NCI-H2196 treated with DMSO at 0.1 percent for 48 hours (cell line): ENCODE measurements at regions not wholly inside any gene's neighbourhood (a gene's known extent, or its start where the extent isn't known, plus 50 kb on each side); places are given as distances from the start of the nearest gene placed in this dataset.

Experiments
- DNase-seq: peaks from one replicate; lab custom pipeline; 2025; ENCODE audit not compliant: unreplicated experiment; lab: John Stamatoyannopoulos, UW

DNA sequence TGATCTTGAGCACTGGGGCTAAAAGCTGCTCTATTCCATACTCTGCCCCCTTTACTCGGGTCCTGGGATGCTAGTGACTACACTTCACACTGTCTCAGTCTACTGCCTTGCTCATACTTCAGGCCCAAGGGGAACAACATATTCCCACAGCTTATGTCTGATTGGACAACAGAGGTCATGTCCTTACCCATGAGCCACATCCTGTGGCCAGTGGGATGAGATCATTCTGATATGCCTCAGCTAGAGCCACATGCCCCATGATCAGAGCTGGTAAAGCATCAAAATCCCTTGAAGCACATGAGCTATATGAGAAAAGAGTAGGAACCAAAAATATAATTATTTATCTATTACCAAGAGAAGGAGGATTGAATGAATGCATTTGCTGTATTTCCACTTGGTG, 290.1 kb upstream of the TSHZ3 start:
- DNase-seq, result no peak

DNA sequence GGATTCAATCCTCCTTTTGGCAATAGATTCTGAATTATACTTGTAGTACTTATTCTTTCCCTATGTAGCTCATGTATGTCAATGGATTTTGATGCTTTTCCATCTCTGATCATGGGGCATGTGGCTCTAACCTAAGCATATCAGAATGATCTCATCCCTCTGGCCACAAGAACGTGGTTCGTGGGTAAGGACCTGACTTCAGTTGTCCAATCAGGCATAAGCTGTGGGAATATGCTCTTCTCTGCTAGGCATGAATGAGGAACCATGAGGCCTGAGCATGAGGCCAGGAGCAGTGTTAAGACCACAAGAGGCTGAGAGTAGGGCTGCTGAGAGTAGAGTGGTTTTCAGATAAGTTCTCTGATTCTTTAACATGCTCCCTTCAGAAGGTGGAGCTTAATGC, 292.4 kb upstream of the TSHZ3 start:
- DNase-seq, result no peak

DNA sequence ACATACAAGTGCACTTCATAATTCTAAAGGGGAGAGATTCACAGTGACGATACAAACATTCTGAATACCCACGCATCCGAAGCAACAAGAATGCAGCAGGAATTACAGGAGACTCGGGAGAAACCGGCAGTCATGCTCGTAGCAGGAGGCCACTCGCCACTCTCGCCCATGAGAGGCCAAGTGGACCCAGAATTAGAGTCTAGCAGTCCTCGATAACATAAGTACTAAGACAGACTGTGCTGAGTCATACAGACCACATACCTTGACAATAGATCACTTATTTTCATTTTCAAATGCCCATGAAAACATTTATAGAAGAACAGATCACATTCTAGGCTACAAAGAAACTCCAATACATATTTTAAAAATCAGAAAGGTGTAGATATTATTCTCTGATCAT, 299.1 kb upstream of the TSHZ3 start:
- no peak for DNase-seq

DNA sequence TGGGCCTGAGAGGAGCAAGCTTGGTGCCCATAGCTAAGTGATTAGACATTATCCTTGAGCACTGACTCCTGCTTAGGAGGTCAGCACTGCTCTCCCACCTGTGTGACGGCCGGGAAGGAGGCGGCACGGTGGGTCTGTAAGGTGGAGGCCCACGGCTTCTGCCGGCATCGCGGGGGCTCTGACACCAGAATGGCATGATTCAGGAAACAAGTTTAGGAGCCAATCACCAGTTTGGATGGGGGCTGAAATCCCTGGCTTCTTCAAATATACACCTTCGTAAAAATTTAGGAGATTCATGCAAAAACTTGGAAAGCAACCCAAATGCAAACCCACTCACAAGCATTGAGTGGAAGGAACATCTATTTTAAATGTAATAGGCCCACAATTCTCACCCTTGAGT, 307.3 kb upstream of the TSHZ3 start:
- DNase-seq, result no peak

DNA sequence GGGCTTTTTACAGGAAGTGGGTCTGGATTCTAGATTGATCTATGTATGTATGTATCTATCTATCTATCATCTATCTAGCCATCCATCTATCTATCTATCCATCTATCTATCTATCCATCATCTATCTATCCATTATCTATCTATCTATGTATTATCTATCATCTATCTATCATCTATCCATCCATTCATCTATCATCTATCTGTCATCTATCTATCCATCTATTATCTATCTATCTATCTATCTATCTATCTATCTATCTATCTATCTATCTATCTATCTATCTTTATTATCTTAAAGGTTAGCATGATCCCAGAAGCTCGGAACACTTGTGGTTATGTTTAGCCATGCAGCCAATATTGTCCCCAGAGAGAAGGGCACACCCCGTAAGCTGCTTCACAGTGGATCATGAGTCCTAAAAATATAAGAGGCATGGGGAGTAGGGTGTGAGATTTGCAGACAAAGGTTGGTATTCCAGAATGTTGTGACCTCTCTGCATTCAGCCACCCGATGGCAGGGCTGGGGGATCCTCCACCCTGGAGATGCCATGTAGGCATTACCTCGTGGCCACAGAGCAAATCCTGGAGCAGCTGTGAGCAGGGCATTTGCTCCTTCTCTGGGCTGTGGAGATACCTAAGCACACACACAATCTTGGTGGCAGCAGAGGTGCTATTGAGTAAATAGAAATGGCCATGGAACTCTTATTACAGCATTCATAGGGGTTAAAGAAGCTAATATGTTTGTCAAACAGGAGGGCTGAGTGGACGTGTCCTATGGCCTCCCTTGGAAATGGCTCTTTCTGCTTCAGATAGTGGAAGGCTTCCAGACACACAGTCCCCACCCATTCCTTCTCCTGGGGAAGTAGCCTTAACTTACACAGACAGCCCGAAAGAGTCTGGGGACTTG, 310.0 kb upstream of the TSHZ3 start:
- no peak for DNase-seq

DNA sequence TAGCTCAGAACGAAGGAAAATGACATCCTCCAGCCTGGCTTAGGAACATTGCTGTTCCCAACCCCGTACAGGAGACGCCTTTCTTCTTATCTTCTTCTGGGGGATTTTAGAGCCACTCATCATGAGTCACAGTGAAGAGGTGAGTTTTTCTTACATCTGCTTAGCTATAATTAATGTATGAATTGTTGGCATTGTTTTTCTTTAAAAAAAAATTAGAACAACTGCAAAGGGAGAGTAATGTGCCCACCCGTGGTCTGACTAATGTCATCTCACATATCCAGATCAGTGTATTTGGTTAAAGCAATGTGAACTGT, 310.6 kb upstream of the TSHZ3 start:
- no peak for DNase-seq

DNA sequence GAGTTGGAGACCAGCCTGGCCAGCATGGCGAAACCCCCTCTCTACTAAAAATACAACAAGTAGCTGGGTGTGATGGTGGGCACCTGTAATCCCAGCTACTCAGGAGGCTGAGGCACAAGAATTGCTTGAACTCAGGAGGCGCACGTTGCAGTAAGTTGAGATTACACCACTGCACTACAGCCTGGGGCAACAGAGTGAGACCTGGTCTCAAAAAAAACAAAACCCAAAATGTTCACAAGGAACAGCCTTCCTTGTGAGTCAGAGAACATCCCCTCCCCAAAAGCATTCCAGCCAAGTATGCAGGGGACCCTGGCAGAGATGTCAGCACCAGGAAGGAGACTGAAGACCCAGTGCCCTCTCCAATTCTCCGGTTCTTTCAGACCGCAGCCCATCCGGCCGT, 314.9 kb upstream of the TSHZ3 start:
- DNase-seq, result no peak

DNA sequence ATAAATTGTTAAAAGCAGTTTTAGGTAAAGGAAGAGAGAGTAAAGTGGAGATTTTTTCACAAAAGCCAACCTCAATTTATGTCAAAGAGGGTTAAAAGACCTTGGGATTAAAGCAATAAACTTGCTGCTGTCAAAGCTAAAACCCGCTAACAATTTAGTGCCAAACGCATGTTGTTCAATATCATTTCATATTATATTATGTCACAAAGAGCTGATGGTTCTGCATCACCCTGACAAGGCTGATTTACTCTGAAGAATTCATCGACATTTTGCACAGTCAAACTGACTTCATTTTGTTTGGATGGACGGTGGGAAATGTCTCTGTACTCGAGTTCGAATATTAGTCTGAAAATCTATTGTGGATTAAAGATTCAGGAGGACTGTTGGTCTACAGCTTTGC, 315.8 kb upstream of the TSHZ3 start:
- DNase-seq, result no peak

DNA sequence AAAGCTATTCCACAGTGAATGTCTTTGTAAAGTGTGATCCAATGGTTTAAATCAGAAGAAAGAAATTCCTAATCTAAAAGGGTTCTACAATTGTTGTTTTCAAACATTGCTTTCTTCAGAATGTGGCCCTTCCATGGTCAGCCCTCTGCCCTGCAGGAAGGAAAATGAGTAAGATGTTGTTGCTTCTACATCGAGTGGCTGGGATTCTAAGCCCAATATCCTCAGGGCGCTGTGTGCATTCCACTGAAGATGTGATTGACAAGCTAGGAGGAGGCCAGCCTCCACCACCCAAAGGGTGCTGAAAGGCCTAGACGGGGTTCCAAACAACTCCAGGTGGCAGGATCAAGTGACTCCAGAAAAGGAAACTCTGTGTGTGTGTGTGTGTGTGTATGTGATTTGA, 316.9 kb upstream of the TSHZ3 start:
- no peak for DNase-seq

DNA sequence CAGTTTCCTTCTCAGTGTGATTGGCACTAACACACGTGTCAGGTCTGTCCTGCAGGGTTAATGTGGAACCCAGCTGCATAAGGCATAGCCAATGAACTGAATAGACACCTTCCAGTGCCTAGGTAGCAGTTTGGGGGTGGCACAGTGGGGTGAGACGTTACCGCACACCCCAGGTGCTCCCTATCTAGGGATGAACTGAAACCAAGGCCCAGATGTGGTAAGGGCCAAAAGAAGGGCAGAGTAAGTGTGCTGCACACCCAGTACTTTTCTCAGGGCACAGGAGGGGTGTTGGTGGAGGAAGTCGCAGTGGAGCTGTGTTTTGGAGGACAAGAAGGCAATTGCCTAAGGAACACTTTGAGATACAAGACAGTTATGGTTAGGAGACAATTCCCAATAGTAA, 317.9 kb upstream of the TSHZ3 start:
- no peak for DNase-seq

DNA sequence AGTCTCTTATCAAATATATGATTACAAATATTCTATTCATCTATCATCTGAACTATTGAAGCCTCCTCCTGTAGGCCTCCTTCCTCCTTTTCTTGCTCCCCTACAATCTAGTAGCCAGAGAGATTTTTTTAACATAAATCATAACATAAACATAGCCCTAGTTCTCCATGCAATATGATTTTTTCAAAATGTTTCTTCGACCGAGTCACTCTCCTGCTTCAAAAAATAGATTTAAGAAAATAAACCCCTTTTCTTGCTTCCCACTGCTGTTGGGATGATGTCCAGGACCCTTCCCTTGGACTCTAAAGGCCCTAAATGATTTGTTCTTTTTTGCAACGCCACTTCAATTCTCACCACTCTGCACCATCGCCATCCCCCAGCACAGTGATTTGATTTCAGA, 319.7 kb upstream of the TSHZ3 start:
- DNase-seq, result no peak

DNA sequence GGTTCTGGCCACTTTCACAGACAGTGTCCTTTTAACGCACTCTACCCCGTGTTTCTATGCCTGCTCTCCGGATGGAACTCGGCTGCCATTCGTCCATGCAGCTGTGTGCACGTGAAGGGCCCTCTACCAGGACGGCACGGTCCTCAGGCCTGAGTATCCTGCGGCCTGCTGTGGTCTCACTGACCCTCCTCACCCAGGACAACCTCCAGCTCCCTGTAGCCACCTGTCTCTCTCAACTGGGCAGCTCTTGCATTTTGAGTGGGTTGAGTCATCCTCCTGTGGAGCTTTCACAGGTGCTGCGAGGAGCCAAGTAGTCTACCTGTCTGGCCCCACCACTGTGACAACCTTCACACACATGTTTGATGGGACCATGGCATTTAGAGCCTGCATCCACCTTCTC, 321.7 kb upstream of the TSHZ3 start:
- DNase-seq, result no peak

DNA sequence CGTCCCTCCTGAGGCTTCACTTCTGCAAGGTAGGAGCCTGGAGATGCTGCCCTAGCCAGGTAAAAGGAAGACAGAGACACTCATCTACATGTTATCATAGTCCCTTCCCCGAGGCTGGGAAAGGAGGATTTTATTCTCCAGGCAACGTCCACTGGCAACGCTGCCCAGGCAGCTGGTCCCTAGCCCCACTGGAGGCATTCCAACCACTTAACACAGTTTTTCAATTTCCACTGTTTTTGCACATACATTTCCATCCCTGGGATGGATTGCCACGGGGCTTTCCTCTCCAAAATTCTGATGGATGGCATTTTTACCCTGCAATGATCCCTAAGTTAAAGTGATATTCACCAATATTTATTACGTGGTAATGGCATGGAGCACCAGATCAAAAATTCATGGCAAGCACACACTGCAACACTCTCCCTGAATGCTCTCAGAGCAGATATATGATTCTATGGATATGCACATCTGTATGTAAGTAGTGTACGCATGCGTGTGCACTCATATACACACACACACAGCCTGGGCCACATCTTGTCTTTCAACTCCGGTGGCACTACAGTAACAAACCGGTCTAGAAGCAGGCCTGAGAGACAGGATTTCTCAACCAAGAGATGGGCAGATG, 322.3 kb upstream of the TSHZ3 start:
- DNase-seq, result no peak

DNA sequence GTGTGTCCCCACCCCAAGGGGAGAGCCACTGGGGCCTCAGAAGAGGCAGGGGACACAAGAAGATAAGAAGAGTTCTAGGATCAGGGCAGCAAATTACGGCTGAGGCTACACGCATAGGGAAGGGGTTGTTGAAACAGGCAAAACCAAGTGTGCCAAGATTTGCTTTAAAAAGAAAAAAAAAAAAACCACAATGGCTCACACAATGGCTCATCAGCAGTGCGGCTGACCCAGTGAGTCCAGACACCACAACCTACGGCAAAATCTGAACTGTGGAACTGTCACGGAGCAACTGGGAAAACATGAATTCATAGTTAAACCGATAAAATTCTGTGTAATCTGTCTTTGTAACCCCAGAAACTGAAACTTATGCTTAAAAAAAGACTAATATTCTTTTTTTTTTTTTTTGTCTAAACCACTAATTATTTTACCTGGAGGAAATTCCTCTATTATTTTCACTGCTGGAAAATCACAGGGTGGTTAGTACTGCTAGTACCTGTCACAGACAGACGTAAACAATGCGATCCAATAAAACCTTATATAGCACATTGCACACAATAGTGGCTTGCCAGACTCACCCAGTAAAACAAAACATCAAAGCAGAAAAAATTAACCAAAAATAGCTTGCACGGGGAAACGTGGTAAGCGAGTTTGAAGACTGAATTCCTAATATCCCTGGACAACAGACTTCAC, 325.4 kb upstream of the TSHZ3 start:
- no peak for DNase-seq

DNA sequence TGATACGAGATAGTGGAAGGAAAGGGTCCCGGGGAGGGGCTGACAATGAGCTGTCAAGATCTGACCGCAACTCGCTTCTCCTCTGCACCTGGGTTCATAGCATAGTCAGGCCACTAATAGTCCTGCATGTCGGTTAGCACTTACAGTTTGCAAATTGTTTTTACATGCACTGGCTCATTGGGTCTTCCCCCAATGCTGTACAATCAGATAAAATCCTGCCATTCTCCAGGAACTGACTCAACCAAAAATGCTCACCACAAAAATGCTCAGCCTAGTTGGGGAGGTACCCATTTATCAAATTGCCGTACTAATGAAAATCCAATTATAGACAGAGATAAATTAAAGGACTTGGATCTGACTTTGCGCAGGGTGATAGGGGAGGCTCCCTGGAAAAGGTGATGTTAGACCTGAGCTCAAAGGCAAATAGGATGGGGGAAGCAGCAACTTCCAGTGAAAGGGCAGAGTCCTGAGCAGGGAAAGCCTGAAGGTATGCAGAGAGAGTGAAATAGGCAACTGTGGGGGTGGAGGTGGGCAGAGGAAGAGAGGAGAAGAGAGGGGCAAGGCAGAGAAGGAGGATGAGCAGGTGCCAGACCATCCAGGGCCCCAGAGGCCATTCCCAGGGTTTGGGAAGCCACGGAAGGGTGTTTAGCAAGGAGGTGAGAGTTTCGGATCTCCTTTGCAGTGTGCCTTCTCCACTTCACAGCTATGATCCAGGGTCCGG, 326.1 kb upstream of the TSHZ3 start:
- no peak for DNase-seq

DNA sequence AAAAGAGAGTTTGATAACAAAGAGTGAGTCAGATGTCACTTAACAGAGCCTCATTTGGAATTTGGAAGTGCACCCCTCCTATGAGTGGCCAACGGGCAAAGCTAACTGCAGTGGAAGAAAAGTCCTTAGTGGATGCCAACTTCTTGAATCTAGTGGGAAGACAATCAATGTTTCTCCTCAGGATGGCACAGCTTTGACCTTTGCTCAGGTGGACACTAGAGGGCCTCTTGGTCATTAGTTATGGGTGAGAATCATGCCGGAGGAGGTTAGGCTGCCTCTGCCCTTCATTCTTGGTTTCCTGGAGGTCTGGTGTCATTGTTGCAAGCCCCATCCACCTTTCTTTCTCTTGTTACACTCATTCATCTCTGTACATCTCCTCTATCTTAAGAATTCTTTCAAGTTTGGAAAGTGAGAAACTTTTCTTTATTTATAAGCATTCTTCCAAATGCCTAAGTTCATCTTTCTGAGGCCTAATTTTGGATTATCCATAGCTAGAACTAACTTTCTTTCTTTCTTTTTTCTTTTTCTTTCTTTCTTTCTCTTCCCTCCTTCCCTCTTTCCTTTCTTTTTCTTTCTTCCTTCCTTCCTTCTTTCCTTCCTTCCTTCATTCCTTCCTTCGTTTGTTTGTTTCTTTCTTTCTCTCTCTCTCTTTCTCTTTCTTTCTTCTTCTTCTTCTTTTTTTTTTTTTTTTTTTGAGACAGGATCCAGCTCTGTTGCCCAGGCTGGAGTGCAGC, 327.2 kb upstream of the TSHZ3 start:
- DNase-seq, result no peak

DNA sequence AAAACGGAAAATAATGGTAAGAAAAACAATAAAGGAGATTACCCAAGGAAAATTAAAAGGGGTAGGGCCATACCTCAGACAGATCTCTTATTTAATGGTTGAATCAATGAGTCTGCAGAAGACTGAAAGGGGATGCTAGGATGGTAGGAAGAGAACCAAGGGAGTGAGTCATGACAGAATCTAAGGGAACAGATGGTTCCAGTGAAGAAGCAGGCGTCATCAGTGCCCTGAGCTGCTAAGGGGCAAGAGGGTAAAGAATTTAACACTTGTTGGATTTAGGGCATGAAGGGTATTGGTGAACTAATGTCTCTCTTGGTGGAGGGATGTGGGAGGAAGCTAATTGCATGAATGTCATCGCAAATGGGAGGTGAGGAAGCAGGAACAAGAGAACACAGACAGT, 329.2 kb upstream of the TSHZ3 start:
- DNase-seq, result no peak

DNA sequence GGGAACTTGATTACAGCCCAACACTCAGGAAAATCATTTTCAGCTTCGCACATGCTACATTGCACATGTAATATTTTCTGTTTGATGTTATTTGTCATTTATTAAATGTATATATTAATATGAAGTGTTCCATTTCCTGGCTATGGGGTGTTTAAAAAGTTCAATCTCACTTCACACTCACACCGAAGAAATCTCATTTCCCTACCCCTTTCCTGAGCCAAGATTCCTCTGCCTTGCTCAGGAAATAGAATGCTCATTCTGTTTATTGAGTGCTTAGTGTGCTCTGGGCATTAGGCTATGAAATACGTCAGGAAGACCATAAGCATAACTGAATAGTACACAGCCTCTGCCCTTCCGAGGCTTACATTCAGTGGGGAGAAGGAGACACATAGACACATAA, 331.9 kb upstream of the TSHZ3 start:
- DNase-seq, result no peak

DNA sequence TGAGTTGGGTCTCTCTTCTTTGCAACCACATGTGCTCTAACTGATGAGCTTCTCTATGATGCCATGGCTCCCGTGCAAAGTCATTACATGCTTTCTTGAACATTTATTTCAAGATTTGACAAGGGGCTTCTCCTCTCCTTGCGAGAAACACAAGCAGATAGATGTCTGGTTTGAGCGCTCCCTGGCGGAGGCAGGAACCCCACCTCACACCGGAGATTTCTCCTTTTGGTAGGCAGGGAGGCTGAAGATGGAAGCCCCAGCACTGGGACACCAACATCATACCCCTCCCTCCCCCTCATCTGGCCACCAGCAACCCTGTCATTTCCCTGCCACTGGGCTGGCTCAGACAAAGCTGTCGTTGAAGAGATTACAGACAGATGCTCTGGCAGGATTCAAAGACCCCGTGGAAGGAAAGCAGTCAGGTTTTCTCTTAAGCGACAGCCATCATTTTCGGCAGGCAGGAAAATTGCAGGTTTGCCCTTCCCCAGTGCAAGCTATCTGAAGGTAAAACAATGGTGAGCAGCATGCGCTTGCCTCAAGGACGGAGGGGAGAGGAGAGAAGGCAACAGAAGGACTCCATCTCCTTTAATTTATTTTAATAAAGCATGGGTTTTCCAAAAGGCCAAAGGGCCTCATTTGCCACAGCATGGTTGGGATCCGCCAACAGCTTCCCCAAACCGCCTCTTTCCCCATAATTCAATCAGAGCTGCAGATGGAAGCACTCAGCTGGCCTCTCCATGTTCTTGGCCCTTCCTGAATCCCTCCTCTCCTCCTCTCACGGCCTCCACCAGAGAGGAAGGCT, 344.1 kb upstream of the TSHZ3 start:
- no peak for DNase-seq

DNA sequence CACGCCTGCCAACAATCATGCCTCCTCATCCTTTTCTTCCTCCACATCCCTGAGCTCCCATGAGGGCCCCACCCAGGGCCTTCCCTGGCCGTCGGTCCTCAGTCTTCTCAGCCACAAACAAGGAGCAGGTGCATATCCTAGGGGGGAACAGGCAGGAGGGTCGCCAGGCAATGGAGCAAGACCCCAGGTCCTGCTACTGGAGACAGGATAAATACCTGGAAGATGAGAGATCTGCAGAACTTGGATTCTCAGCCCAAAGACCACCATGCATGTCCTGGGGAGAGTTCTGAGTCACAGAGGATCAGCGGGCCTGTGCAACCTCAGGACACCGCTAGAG, 344.7 kb upstream of the TSHZ3 start:
- DNase-seq, result no peak
